Mesendoderm (in vitro differentiated cells): ENCODE measurements at regions not wholly inside any gene's neighbourhood (a gene's known extent, or its start where the extent isn't known, plus 50 kb on each side); places are given as distances from the start of the nearest gene placed in this dataset.

Experiments
- DNase-seq: peaks from one replicate; pipeline ENCODE4 v3.0.0; 2013
- H2AK5ac ChIP-seq: 2 replicates; pipeline ENCODE4 v1.6.1; 2013; ENCODE audit warnings: low read length, inconsistent platforms
- H2BK120ac ChIP-seq: 2 replicates; pipeline ENCODE4 v1.6.1; 2013; ENCODE audit warnings: low read depth, mild to moderate bottlenecking, low read length, moderate library complexity, mixed read lengths
- H2BK15ac ChIP-seq: replicated peaks from 2 replicates; pipeline ENCODE4 v1.6.1; 2013; ENCODE audit warnings: low read depth, mild to moderate bottlenecking, moderate library complexity
- H2BK5ac ChIP-seq: 2 replicates; pipeline ENCODE4 v1.6.1; 2013; ENCODE audit warnings: low read length, inconsistent platforms
- H3K18ac ChIP-seq: 2 replicates; pipeline ENCODE4 v1.6.1; 2013; ENCODE audit warnings: mild to moderate bottlenecking, low read length, mixed read lengths
- H3K23ac ChIP-seq: one replicate; pipeline ENCODE4 v1.6.1; 2013; ENCODE audit warnings: low read length
- H3K27ac ChIP-seq: 2 replicates; pipeline ENCODE4 v1.5.1; 2013; ENCODE audit warnings: low read depth, mild to moderate bottlenecking, inconsistent platforms, low read length, moderate library complexity
- H3K27me3 ChIP-seq: 2 replicates; pipeline ENCODE4 v1.6.1; 2013; ENCODE audit warnings: low read length, control low read depth, mild to moderate bottlenecking, inconsistent platforms; ENCODE audit not compliant: insufficient read depth, poor library complexity
- H3K36me3 ChIP-seq: 2 replicates; pipeline ENCODE4 v1.6.1; 2013; ENCODE audit warnings: low read length, inconsistent platforms; ENCODE audit not compliant: control insufficient read depth, insufficient read depth
- H3K4ac ChIP-seq: one replicate; pipeline ENCODE4 v1.6.1; 2013; ENCODE audit warnings: low read depth, mild to moderate bottlenecking, low read length, moderate library complexity
- H3K4me1 ChIP-seq: 2 replicates; pipeline ENCODE4 v1.6.1; 2013; ENCODE audit warnings: low read depth, low read length, inconsistent platforms; ENCODE audit not compliant: control insufficient read depth
- H3K4me2 ChIP-seq: 2 replicates; pipeline ENCODE4 v1.6.1; 2013; ENCODE audit warnings: low read length
- H3K4me3 ChIP-seq: 2 replicates; pipeline ENCODE4 v1.5.1; 2013; ENCODE audit warnings: mild to moderate bottlenecking, low read length
- H3K56ac ChIP-seq: one replicate; pipeline ENCODE4 v1.6.1; 2013; ENCODE audit warnings: low read length
- H3K79me1 ChIP-seq: 2 replicates; pipeline ENCODE4 v1.6.1; 2013; ENCODE audit warnings: low read length, inconsistent platforms
- H3K79me2 ChIP-seq: 2 replicates; pipeline ENCODE4 v1.6.1; 2013; ENCODE audit warnings: mild to moderate bottlenecking, low read length; ENCODE audit not compliant: control insufficient read depth, insufficient read depth
- H3K9ac ChIP-seq: 2 replicates; pipeline ENCODE4 v1.6.1; 2013; ENCODE audit warnings: low read length, inconsistent platforms
- H4K5ac ChIP-seq: one replicate; pipeline ENCODE4 v1.6.1; 2013; ENCODE audit warnings: low read length
- H4K8ac ChIP-seq: one replicate; pipeline ENCODE4 v1.6.1; 2013; ENCODE audit warnings: low read depth, mild to moderate bottlenecking, control low read depth, low read length, moderate library complexity
- WGBS: extraction: QIAGEN DNeasy Blood & Tissue Kit; methylation state at CpG from one replicate; pipeline ENCODE4 v1.1.7; 2013; ENCODE audit warnings: low lambda C conversion rate, missing lambda C conversion rate; ENCODE audit not compliant: insufficient coverage; ENCODE audit errors: extremely low coverage; 5-methylcytosine and 5-hydroxymethylcytosine counted together

DNA sequence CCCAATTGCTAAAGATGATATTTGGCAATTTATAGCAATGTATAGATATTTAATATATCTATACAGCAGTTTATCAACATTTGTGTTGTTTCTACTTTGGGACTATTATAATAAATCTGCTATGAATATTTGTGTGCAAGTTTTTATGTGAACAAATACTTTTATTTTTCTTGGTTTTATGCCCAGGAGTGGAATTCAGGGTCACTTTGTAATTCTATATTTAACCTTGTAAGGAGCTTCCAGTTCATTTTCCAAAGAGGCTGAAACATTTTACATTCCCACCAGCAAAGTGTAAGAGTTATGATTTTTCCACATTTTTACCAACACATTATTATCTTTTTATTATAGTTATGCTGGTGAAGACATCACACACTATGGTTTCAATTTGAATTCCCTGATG is 801.3 kb downstream of the PCDH18 start:
- Histone ChIP-seq H4K5ac (no peak overlapping the region), H2BK120ac (no peak overlapping the region), H3K27ac (no peak overlapping the region), H3K9ac (no peak overlapping the region), H3K4ac (no peak overlapping the region), H3K56ac (no peak overlapping the region), H2AK5ac (no peak overlapping the region), H3K4me2 (no peak overlapping the region), H3K27me3 (no peaks in the 10 kb centered on the region), H2BK15ac (no peak overlapping the region), H4K8ac (no peak overlapping the region), H3K4me3 (no peak overlapping the region), H3K79me1 (no peaks in the 10 kb centered on the region), H3K23ac (no peak overlapping the region), H3K4me1 (peaks cover 3% of the 10 kb centered on the region), H3K79me2 (no peaks in the 10 kb centered on the region), H2BK5ac (no peak overlapping the region), H3K36me3 (no peaks in the 10 kb centered on the region), H3K18ac (no peak overlapping the region)
- no peak for DNase-seq

DNA sequence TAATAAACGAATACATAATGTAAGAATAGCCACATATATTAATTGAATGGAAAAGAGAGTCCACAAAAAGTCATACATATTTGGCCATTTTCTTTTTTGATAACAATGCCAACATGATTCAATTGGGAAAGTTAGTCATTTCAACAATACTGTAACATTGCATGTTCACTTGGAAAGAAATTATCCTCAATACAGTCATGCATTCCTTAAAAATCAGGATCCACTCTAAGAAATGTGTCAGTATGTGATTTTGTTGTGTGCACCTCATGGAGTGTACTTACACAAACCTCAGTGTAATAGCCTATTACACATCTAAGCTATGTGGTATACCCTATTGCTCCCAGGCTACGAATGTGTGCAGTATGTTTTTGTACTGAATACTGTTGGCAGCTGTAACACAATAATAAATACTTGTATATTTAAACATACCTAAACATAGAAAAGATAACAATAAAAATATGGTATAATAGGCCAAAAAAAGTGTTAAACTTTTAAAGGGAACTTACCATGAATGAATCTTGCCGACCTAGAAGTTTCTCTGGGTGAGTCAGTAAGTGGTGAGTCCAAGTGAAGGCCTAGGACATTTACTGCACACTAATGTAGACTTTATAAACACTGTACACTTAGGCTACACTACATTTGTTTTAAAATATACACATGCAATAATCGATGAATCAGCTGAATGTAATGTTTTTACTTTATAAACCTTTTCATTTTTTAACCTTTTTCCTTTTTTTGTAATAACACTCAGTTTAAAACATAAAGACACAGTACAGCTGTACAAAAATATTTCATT is 806.8 kb downstream of the PCDH18 start:
- H3K27me3 ChIP-seq = no peaks in the 10 kb centered on the region

DNA sequence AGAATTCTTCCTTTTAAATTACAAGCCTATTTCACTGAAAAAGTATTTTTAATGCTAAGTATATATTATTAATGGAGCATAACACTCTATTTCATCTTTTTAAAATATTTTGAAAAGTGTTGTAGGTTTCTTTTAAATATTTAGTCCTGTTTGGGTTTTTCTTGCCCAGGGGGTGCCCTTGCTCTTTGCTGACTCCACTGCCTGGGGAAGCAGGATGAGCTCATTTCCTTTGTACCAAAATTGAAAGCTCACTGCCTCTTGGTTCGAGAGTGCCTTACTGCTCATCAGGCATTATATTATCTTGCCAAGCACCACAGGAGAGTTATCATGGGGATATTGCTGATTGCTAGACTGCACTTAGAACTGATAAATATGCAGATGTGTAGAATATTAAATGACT is 819.2 kb downstream of the PCDH18 start:
- no peaks in the 10 kb centered on the region for H3K79me1 ChIP-seq

More for the DNA sequence above, 806.8 kb downstream of the PCDH18 start:
- no peaks in the 10 kb centered on the region for H3K79me2 ChIP-seq
- H3K9ac ChIP-seq = no peak overlapping the region
- no peak overlapping the region for H3K56ac ChIP-seq
- no peak overlapping the region for H4K8ac ChIP-seq
- H3K4ac ChIP-seq = no peak overlapping the region
- no peak overlapping the region for H2AK5ac ChIP-seq
- no peak for DNase-seq
- H4K5ac ChIP-seq = no peak overlapping the region
- H3K23ac ChIP-seq = no peak overlapping the region
- no peak overlapping the region for H3K27ac ChIP-seq
- no peaks in the 10 kb centered on the region for H3K36me3 ChIP-seq
- no CpG with 5 or more reads among the region's 4 CpGs for WGBS
- no peak overlapping the region for H3K4me2 ChIP-seq
- no peaks in the 10 kb centered on the region for H3K4me1 ChIP-seq
- H3K4me3 ChIP-seq = no peak overlapping the region
- H3K79me1 ChIP-seq = no peaks in the 10 kb centered on the region
- no peak overlapping the region for H2BK5ac ChIP-seq
- no peak overlapping the region for H3K18ac ChIP-seq
- H2BK15ac ChIP-seq = no peak overlapping the region
- no peak overlapping the region for H2BK120ac ChIP-seq

DNA sequence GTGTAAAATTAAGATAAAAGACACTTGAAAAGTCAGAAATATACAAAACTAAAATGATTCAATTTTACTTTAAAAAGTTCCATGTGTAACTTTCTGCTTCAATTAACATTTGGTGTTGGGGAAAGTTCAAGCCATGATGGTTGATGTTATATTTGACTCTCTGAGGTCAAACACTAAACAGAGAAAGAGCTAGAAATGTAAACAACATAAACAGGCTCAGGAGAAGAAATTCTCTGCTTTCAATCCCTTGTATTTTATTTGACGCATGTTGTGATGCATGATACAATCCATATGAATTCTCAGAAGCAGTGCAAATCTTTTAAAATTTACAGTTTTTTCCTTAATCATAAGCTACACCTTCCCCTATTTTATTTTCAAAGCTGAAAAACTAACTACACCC is 822.4 kb downstream of the PCDH18 start:
- no peaks in the 10 kb centered on the region for H3K27me3 ChIP-seq
- no peak overlapping the region for H3K18ac ChIP-seq
- H3K79me2 ChIP-seq = no peaks in the 10 kb centered on the region
- no peak overlapping the region for H2BK120ac ChIP-seq
- no peak overlapping the region for H3K23ac ChIP-seq
- H3K79me1 ChIP-seq = no peaks in the 10 kb centered on the region
- no peaks in the 10 kb centered on the region for H3K36me3 ChIP-seq
- no peak overlapping the region for H3K4me3 ChIP-seq
- no peak for DNase-seq
- H3K4me1 ChIP-seq = no peaks in the 10 kb centered on the region
- no peak overlapping the region for H3K4ac ChIP-seq
- no peak overlapping the region for H4K5ac ChIP-seq
- no peak overlapping the region for H2BK5ac ChIP-seq
- no CpG with 5 or more reads among the region's 1 CpG for WGBS
- H3K9ac ChIP-seq = no peak overlapping the region
- H2AK5ac ChIP-seq = no peak overlapping the region
- no peak overlapping the region for H4K8ac ChIP-seq
- H2BK15ac ChIP-seq = no peak overlapping the region
- H3K27ac ChIP-seq = no peak overlapping the region
- H3K56ac ChIP-seq = no peak overlapping the region
- H3K4me2 ChIP-seq = no peak overlapping the region

More for the DNA sequence above, 819.2 kb downstream of the PCDH18 start:
- no peak overlapping the region for H2BK5ac ChIP-seq
- no CpG with 5 or more reads among the region's 1 CpG for WGBS
- no peak overlapping the region for H2BK120ac ChIP-seq
- H3K27me3 ChIP-seq = no peaks in the 10 kb centered on the region
- no peaks in the 10 kb centered on the region for H3K79me2 ChIP-seq
- H4K8ac ChIP-seq = no peak overlapping the region
- no peak overlapping the region for H4K5ac ChIP-seq
- no peak overlapping the region for H3K23ac ChIP-seq
- H3K36me3 ChIP-seq = no peaks in the 10 kb centered on the region
- H3K4ac ChIP-seq = no peak overlapping the region
- no peak overlapping the region for H2AK5ac ChIP-seq
- H3K27ac ChIP-seq = no peak overlapping the region
- peak; percentile 67 for DNase-seq
- no peaks in the 10 kb centered on the region for H3K4me1 ChIP-seq
- no peak overlapping the region for H3K56ac ChIP-seq
- H3K4me3 ChIP-seq = no peak overlapping the region
- no peak overlapping the region for H3K9ac ChIP-seq
- H3K4me2 ChIP-seq = no peak overlapping the region
- H2BK15ac ChIP-seq = no peak overlapping the region
- no peak overlapping the region for H3K18ac ChIP-seq

DNA sequence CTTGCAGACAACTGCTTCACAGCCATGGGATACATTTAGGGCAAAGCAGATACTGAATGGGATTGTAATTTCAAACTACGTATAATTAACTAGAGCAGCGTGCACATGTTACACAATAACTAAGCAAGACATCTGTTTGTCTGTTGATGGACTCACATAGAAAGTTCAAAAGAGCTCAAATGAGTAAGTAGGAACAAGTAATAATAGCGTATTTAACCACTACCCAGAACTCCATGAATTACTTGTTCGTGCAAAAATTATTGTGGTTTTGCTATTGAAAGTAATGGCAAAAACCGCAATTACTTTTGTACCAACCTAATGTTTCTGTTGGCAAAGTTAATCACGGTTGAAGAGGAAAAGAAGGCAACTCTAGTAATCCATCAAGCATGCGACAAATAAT is 825.4 kb downstream of the PCDH18 start:
- WGBS = no CpG with 5 or more reads among the region's 7 CpGs
- no peak overlapping the region for H3K4ac ChIP-seq
- H3K4me3 ChIP-seq = no peak overlapping the region
- DNase-seq = no peak
- H3K36me3 ChIP-seq = no peaks in the 10 kb centered on the region
- H3K4me1 ChIP-seq = no peaks in the 10 kb centered on the region
- no peak overlapping the region for H2AK5ac ChIP-seq
- H3K56ac ChIP-seq = no peak overlapping the region
- H3K79me2 ChIP-seq = no peaks in the 10 kb centered on the region
- no peak overlapping the region for H4K8ac ChIP-seq
- H3K23ac ChIP-seq = no peak overlapping the region
- no peak overlapping the region for H3K9ac ChIP-seq
- no peaks in the 10 kb centered on the region for H3K79me1 ChIP-seq
- no peak overlapping the region for H4K5ac ChIP-seq
- no peak overlapping the region for H2BK5ac ChIP-seq
- no peak overlapping the region for H3K4me2 ChIP-seq
- no peak overlapping the region for H3K18ac ChIP-seq
- no peak overlapping the region for H2BK15ac ChIP-seq
- H3K27me3 ChIP-seq = no peaks in the 10 kb centered on the region
- no peak overlapping the region for H2BK120ac ChIP-seq
- no peak overlapping the region for H3K27ac ChIP-seq

DNA sequence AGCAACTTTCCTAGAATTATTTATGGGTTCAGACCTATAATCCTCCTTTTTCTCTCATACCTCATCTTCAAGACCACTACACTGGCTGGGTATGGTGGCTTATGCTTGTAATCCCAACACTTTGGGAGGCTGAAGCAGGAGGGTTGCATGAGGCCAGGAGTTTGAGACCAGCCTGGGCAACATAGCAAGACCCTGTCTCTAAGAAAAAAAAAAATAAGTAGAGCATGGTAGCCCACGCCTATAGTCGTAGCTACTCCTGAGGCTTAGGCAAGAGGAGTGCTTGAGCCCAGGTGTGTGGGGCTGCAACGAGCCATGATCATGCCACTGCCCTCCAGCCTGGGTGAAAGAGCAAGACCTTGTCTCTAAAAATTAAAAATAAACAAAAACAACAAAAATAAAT is 832.4 kb downstream of the PCDH18 start:
- WGBS = no CpG with 5 or more reads among the region's 3 CpGs
- H3K27me3 ChIP-seq = no peaks in the 10 kb centered on the region
- no peaks in the 10 kb centered on the region for H3K79me2 ChIP-seq
- no peak for DNase-seq
- H3K27ac ChIP-seq = no peak overlapping the region
- no peak overlapping the region for H3K4ac ChIP-seq
- no peak overlapping the region for H4K5ac ChIP-seq
- H3K9ac ChIP-seq = no peak overlapping the region
- no peaks in the 10 kb centered on the region for H3K36me3 ChIP-seq
- no peak overlapping the region for H2BK120ac ChIP-seq
- H2BK15ac ChIP-seq = no peak overlapping the region
- no peak overlapping the region for H3K4me3 ChIP-seq
- H3K18ac ChIP-seq = no peak overlapping the region
- H4K8ac ChIP-seq = no peak overlapping the region
- H3K56ac ChIP-seq = no peak overlapping the region
- no peak overlapping the region for H2AK5ac ChIP-seq
- H3K23ac ChIP-seq = no peak overlapping the region
- H2BK5ac ChIP-seq = no peak overlapping the region
- H3K4me2 ChIP-seq = no peak overlapping the region
- H3K4me1 ChIP-seq = no peaks in the 10 kb centered on the region
- no peaks in the 10 kb centered on the region for H3K79me1 ChIP-seq
